ENCODE measurements at regions not wholly inside any gene's neighbourhood (a gene's known extent, or its start where the extent isn't known, plus 50 kb on each side); places are given as distances from the start of the nearest gene placed in this dataset.

DNA sequence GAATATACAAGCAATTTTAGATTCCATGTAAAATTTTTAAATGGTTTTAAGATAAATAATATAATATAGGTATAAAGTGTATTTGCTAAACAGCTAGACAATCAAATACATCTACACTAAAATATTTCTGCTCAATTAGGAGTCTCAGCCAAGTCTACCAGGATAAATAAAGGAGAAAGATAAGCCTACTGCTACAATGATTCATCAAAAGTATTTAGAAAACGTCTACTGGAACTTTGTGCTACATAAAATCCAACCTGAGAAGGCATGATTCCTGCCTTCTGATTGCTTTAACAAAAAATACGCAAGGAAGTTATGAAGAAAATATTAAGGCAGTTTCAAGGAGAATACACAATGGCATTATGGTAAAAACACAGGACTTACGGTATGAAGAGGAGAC is 570.6 kb downstream of the EFNA5 start:
- Histone ChIP-seq H3K9me3 (ENCODE audit: insufficient read depth, low read length) (no peaks in the 10 kb centered on the region), H3K79me2 (ENCODE audit: low read length) (no peaks in the 10 kb centered on the region), H2AFZ (ENCODE audit: low read depth, low read length) (no peak overlapping the region), H3K27ac (ENCODE audit: low read length) (no peak overlapping the region), H3K36me3 (replicated peaks; ENCODE audit: low read depth, low read length) (no peaks in the 10 kb centered on the region), H3K27me3 (ENCODE audit: low read depth, low read length) (no peaks in the 10 kb centered on the region), H3K4me2 (ENCODE audit: low read length) (no peak overlapping the region), H3K4me3 (ENCODE audit: low read length) (no peak overlapping the region), H3K4me1 (ENCODE audit: low read length) (no peaks in the 10 kb centered on the region), H4K20me1 (ENCODE audit: insufficient read depth, low read length) (no peaks in the 10 kb centered on the region), H3K9ac (ENCODE audit: low read length) (no peak overlapping the region)
- no peak for TF ChIP-seq EZH2phosphoT487 (IDR thresholded peaks at IDR 0.05; ENCODE audit: low read depth)
- TF ChIP-seq, protein P1, sequence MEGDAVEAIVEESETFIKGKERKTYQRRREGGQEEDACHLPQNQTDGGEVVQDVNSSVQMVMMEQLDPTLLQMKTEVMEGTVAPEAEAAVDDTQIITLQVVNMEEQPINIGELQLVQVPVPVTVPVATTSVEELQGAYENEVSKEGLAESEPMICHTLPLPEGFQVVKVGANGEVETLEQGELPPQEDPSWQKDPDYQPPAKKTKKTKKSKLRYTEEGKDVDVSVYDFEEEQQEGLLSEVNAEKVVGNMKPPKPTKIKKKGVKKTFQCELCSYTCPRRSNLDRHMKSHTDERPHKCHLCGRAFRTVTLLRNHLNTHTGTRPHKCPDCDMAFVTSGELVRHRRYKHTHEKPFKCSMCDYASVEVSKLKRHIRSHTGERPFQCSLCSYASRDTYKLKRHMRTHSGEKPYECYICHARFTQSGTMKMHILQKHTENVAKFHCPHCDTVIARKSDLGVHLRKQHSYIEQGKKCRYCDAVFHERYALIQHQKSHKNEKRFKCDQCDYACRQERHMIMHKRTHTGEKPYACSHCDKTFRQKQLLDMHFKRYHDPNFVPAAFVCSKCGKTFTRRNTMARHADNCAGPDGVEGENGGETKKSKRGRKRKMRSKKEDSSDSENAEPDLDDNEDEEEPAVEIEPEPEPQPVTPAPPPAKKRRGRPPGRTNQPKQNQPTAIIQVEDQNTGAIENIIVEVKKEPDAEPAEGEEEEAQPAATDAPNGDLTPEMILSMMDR (IDR thresholded peaks at IDR 0.05; ENCODE audit: low read depth, low read length) = no peak

DNA sequence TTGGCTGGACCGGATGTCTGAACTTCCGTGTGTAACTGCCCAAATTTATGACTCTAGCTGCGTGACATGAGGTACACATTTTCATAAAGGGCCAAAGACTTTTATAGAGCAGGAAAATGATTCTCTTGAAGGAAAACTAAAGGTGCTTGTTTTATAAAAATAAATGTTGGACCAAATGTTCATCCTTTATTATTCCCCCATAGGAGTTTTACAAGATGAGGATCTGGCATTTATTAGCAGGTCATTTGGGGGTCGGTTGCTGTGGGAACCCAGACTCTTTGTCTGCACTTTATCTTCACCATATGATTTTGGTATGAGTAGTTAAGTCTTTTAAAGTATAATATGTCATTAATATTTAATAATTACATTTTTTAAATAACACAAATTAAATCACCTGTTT is 571.2 kb downstream of the EFNA5 start:
- Histone ChIP-seq H3K9me3 (ENCODE audit: insufficient read depth, low read length) (no peaks in the 10 kb centered on the region), H3K4me3 (ENCODE audit: low read length) (no peak overlapping the region), H3K4me2 (ENCODE audit: low read length) (no peak overlapping the region), H3K27me3 (ENCODE audit: low read depth, low read length) (no peaks in the 10 kb centered on the region), H3K79me2 (ENCODE audit: low read length) (no peaks in the 10 kb centered on the region), H3K4me1 (ENCODE audit: low read length) (no peaks in the 10 kb centered on the region), H3K9ac (ENCODE audit: low read length) (no peak overlapping the region), H2AFZ (ENCODE audit: low read depth, low read length) (no peak overlapping the region), H3K36me3 (replicated peaks; ENCODE audit: low read depth, low read length) (no peaks in the 10 kb centered on the region), H3K27ac (ENCODE audit: low read length) (no peak overlapping the region), H4K20me1 (ENCODE audit: insufficient read depth, low read length) (no peaks in the 10 kb centered on the region)
- TF ChIP-seq EZH2phosphoT487 (IDR thresholded peaks at IDR 0.05; ENCODE audit: low read depth) = no peak
- TF ChIP-seq, protein P1 (IDR thresholded peaks at IDR 0.05; ENCODE audit: low read depth, low read length) = no peak

DNA sequence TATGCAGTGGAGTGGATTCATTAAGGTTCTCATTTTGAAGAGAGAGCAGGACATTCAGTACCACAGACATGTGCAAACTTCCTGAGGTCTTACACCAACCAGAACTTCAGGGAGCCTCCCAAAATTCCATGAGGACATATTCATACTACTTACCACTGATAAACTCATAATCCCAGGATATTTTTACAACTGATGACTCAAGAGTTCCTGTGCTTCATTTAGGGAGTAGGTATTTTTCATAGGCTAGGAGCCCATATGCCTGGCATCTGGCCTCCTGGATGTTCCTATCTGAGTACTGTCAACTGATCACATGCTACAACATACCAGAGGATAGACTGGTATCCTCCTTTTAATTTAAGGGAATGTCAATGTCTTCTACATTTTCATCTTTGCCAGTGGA is 578.0 kb downstream of the EFNA5 start:
- Histone ChIP-seq H3K36me3 (replicated peaks; ENCODE audit: low read depth, low read length) (no peaks in the 10 kb centered on the region), H2AFZ (ENCODE audit: low read depth, low read length) (no peak overlapping the region), H3K27ac (ENCODE audit: low read length) (no peak overlapping the region), H3K79me2 (ENCODE audit: low read length) (no peaks in the 10 kb centered on the region), H3K9ac (ENCODE audit: low read length) (no peak overlapping the region), H3K9me3 (ENCODE audit: insufficient read depth, low read length) (no peaks in the 10 kb centered on the region), H3K27me3 (ENCODE audit: low read depth, low read length) (no peaks in the 10 kb centered on the region), H3K4me2 (ENCODE audit: low read length) (no peak overlapping the region), H3K4me1 (ENCODE audit: low read length) (no peaks in the 10 kb centered on the region), H3K4me3 (ENCODE audit: low read length) (no peak overlapping the region), H4K20me1 (ENCODE audit: insufficient read depth, low read length) (no peaks in the 10 kb centered on the region)
- TF ChIP-seq EZH2phosphoT487 (IDR thresholded peaks at IDR 0.05; ENCODE audit: low read depth) = no peak
- TF ChIP-seq, protein P1 (IDR thresholded peaks at IDR 0.05; ENCODE audit: low read depth, low read length) = no peak

DNA sequence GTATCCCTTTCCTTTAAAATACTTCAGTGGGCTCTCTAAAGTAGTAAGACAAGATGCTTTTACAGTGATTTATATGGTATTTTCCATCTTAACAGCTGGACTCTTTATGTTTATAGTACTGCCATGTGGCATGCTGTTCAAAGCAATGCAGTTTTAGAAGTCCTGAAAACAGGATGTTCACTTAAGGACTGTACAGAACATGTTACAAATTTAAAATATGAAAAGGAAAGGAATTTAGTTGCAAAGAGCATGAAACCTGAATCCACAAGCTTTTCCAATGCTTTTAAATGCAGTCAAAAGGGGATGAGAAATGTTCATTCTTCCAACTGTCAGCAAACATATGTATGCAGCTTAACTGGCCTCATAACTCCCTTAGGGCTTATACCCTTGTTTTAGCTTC is 580.2 kb downstream of the EFNA5 start:
- Histone ChIP-seq H3K79me2 (ENCODE audit: low read length) (no peaks in the 10 kb centered on the region), H3K9me3 (ENCODE audit: insufficient read depth, low read length) (no peaks in the 10 kb centered on the region), H3K27me3 (ENCODE audit: low read depth, low read length) (no peaks in the 10 kb centered on the region), H2AFZ (ENCODE audit: low read depth, low read length) (no peak overlapping the region), H4K20me1 (ENCODE audit: insufficient read depth, low read length) (no peaks in the 10 kb centered on the region), H3K4me1 (ENCODE audit: low read length) (no peaks in the 10 kb centered on the region), H3K36me3 (replicated peaks; ENCODE audit: low read depth, low read length) (no peaks in the 10 kb centered on the region), H3K9ac (ENCODE audit: low read length) (no peak overlapping the region), H3K27ac (ENCODE audit: low read length) (no peak overlapping the region), H3K4me3 (ENCODE audit: low read length) (no peak overlapping the region), H3K4me2 (ENCODE audit: low read length) (no peak overlapping the region)
- TF ChIP-seq EZH2phosphoT487 (IDR thresholded peaks at IDR 0.05; ENCODE audit: low read depth) = no peak
- TF ChIP-seq, protein P1 (IDR thresholded peaks at IDR 0.05; ENCODE audit: low read depth, low read length) = no peak
